BLaER1 treated with 17β-estradiol and CSF1 and Interleukin-3, amounts not matched to agents 10 nM and 100 nM (cell line): ENCODE measurements at regions not wholly inside any gene's neighbourhood (a gene's known extent, or its start where the extent isn't known, plus 50 kb on each side); places are given as distances from the start of the nearest gene placed in this dataset.

Experiments
- H3K27ac ChIP-seq, 11 experiments: shearing (Covaris generic); formaldehyde crosslinking; 2 replicates each; pipeline ENCODE4 v1.8.1; 2022
- H3K27me3 ChIP-seq, 11 experiments: shearing (Covaris generic); formaldehyde crosslinking; 2 replicates each; pipeline ENCODE4 v1.8.1; 2022
- H3K36me3 ChIP-seq, 11 experiments: shearing (Covaris generic); formaldehyde crosslinking; 2 replicates each; pipeline ENCODE4 v1.8.1; 2022
- H3K4me1 ChIP-seq, 10 experiments: shearing (Covaris generic); formaldehyde crosslinking; 2 replicates each; pipeline ENCODE4 v1.8.1; 2022
- H3K4me2 ChIP-seq, 11 experiments: shearing (Covaris generic); formaldehyde crosslinking; 2 replicates each; pipeline ENCODE4 v1.8.1; 2022
- H3K4me3 ChIP-seq, 10 experiments: shearing (Covaris generic); formaldehyde crosslinking; 2 replicates each; pipeline ENCODE4 v1.8.1; 2022
- H3K9ac ChIP-seq, 11 experiments: shearing (Covaris generic); formaldehyde crosslinking; 2 replicates each; pipeline ENCODE4 v1.8.1; 2022
- H3K9me3 ChIP-seq, 11 experiments: shearing (Covaris generic); formaldehyde crosslinking; replicated peaks in 1 of 11; 2 replicates each; pipeline ENCODE4 v1.8.1; 2022
- H4K20me1 ChIP-seq, 11 experiments: shearing (Covaris generic); formaldehyde crosslinking; 2 replicates each; pipeline ENCODE4 v1.8.1; 2022
- Cebpa-rat ChIP-seq, 11 experiments: shearing (Covaris generic); IDR thresholded peaks; 2 replicates each; pipeline ENCODE4 v1.8.1; 2022

DNA sequence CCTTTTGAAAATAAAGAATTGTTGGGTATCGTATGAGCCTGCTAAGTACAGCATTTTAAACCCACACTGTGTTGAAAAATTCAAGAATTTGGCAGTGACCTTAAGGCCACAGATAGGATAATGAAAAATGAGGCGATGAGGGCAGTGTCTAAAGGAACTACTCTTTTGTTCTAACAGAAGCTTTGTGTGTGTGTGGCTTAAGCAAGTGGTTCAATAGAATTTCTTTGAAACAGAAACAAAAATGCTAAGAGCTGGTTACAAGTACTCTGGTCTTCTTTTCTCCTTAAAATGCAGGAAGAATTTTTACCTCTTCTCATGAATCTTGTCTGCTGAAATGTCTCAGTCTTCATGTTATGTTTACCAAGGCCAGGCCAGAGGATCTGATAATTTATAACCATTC is 279.5 kb downstream of the ZNF536 start:
- Histone ChIP-seq H4K20me1 (no peaks in the 10 kb centered on the region), H3K4me1 (no peaks in the 10 kb centered on the region), H3K4me3 (no peak overlapping the region), H3K27me3 (no peaks in the 10 kb centered on the region), H3K9me3 (no peaks in the 10 kb centered on the region), H3K36me3 (no peaks in the 10 kb centered on the region), H3K4me2 (no peak overlapping the region), H3K9ac (peak overlapping the region in 1 of 11 experiments; percentile 27; a peak in 1 of 22 replicates), H3K27ac (no peak overlapping the region)
- TF ChIP-seq Cebpa-rat (IDR thresholded peaks at IDR 0.05), result no peak

- H3K4me2 ChIP-seq, result no peak overlapping the region
- no peak overlapping the region for H3K27ac ChIP-seq
- no peaks in the 10 kb centered on the region for H3K9me3 ChIP-seq
- no peak for TF ChIP-seq Cebpa-rat (IDR thresholded peaks at IDR 0.05)
- no peak overlapping the region for H3K4me3 ChIP-seq
- H3K4me1 ChIP-seq, result no peaks in the 10 kb centered on the region
- H3K27me3 ChIP-seq, result no peaks in the 10 kb centered on the region
- H4K20me1 ChIP-seq, result no peaks in the 10 kb centered on the region
- H3K9ac ChIP-seq, result no peak overlapping the region
- no peaks in the 10 kb centered on the region for H3K36me3 ChIP-seq
These were observed 278.9 kb downstream of the ZNF536 start for GRCh38 chr19:30651066-30651465.

DNA sequence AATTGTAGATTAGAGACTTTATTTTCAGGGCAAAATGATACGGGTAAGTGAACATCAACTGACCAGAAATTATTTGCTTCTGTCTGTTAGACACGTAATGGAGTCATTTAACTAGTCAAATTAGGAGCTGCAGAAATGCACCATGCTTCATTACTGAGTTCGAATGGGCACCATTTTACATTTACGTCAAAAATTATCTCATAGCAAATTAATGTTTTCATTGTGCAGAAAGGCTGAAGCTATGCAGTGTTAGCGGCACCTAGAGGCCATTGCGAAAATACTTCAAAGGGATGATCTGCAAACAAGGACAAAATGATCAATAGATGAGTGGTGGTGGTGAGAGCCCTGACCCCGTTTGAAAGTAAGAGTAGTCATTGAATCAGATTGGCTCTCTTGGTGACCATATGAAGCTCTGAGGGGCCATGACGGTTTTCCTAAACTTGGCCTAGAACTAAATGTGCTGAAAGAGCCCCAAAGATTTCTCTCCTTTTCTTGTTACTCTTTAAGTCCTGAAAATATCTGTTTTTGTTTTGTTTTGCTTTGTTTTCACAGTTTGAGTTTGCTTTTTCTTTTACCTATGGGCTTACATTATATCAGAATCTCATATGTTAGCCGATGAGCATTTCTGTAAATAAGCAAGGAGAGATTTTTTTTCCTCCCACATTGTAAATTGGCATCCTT is 277.9 kb downstream of the ZNF536 start:
- no peaks in the 10 kb centered on the region for H3K9me3 ChIP-seq
- no peaks in the 10 kb centered on the region for H3K27me3 ChIP-seq
- no peak overlapping the region for H3K4me2 ChIP-seq
- no peak for TF ChIP-seq Cebpa-rat (IDR thresholded peaks at IDR 0.05)
- H3K27ac ChIP-seq, result no peak overlapping the region
- H4K20me1 ChIP-seq, result no peaks in the 10 kb centered on the region
- no peaks in the 10 kb centered on the region for H3K36me3 ChIP-seq
- no peaks in the 10 kb centered on the region for H3K4me1 ChIP-seq
- H3K9ac ChIP-seq, result no peak overlapping the region
- no peak overlapping the region for H3K4me3 ChIP-seq

DNA sequence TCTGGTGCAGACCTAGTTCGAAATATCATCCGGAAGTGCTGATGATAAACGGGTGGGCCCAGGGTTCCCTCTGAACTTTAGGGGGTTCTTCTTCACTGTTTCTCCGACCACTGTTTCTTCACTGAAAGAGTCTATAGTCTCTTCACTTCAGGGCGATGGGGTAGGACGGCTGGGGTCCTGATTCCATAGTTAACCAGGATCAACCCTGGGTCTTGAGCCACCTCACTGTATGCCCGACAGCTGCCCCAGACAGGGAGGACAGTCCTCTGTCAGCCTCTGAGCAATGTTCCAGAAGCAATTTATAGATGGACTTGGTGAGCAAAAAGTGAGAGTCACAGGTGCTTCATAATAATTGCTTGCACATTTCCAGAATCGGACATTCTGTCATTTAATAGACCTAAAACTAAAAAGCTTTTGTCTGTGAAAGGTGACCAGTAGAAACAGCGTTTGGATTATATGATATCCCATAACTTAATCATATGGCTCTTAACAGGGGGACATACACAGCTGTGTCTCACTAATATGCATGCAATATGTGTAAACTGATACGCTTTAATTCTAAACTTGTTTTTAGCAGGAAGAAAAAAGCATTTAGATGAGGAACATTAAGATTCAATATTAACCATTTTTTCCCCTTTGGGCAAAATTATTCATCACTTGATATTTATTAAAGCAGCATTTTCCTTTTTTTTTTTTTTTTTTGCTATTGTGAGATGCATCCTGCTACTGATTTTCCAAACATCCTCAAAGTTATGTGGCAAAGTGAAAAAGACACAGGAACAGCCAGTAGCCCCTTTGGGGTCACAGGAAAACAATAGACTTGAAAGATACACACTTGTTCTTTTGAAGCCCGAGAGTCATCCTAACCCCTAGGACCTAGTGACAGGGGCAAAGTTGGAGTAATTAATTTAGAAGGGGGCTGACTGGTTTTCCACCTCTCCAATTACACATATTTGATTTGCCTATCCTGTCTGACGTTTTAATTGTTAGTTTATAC is 277.0 kb downstream of the ZNF536 start:
- TF ChIP-seq Cebpa-rat (IDR thresholded peaks at IDR 0.05), result no peak
- Histone ChIP-seq H4K20me1 (no peaks in the 10 kb centered on the region), H3K36me3 (no peaks in the 10 kb centered on the region), H3K4me1 (no peaks in the 10 kb centered on the region), H3K9ac (no peak overlapping the region), H3K4me3 (no peak overlapping the region), H3K27me3 (no peaks in the 10 kb centered on the region), H3K4me2 (no peak overlapping the region), H3K27ac (no peak overlapping the region), H3K9me3 (no peaks in the 10 kb centered on the region)

GRCh38 chr19:30647891-30648720 is 275.9 kb downstream of the ZNF536 start:
- Histone ChIP-seq H3K27me3 (no peaks in the 10 kb centered on the region), H4K20me1 (no peaks in the 10 kb centered on the region), H3K4me3 (no peak overlapping the region), H3K4me2 (no peak overlapping the region), H3K36me3 (no peaks in the 10 kb centered on the region), H3K4me1 (no peaks in the 10 kb centered on the region), H3K9ac (no peak overlapping the region), H3K9me3 (no peaks in the 10 kb centered on the region), H3K27ac (no peak overlapping the region)
- no peak for TF ChIP-seq Cebpa-rat (IDR thresholded peaks at IDR 0.05)

- H3K9ac ChIP-seq, result no peak overlapping the region
- H3K36me3 ChIP-seq, result no peaks in the 10 kb centered on the region
- no peaks in the 10 kb centered on the region for H4K20me1 ChIP-seq
- TF ChIP-seq Cebpa-rat (IDR thresholded peaks at IDR 0.05), result no peak
- H3K4me2 ChIP-seq, result no peak overlapping the region
- no peaks in the 10 kb centered on the region for H3K9me3 ChIP-seq
- no peaks in the 10 kb centered on the region for H3K4me1 ChIP-seq
- H3K27ac ChIP-seq, result no peak overlapping the region
- H3K4me3 ChIP-seq, result no peak overlapping the region
- H3K27me3 ChIP-seq, result no peaks in the 10 kb centered on the region
These were observed 274.6 kb downstream of the ZNF536 start for GRCh38 chr19:30646806-30647205.

- Histone ChIP-seq H3K4me2 (no peak overlapping the region), H3K27ac (no peak overlapping the region), H3K9me3 (no peaks in the 10 kb centered on the region), H3K27me3 (no peaks in the 10 kb centered on the region), H4K20me1 (no peaks in the 10 kb centered on the region), H3K36me3 (no peaks in the 10 kb centered on the region), H3K9ac (no peak overlapping the region), H3K4me1 (no peaks in the 10 kb centered on the region), H3K4me3 (no peak overlapping the region)
- no peak for TF ChIP-seq Cebpa-rat (IDR thresholded peaks at IDR 0.05)
These were observed 273.9 kb downstream of the ZNF536 start for GRCh38 chr19:30645946-30646577.

- Histone ChIP-seq H3K4me2 (no peak overlapping the region), H3K4me1 (no peaks in the 10 kb centered on the region), H3K9me3 (peaks cover 7 to 22% (median 14%) of the 10 kb centered on the region in 11 experiments; a peak in 16 of 22 replicates), H3K27me3 (no peaks in the 10 kb centered on the region), H3K36me3 (no peaks in the 10 kb centered on the region), H3K4me3 (no peak overlapping the region), H3K9ac (no peak overlapping the region), H4K20me1 (no peaks in the 10 kb centered on the region), H3K27ac (no peak overlapping the region)
- TF ChIP-seq Cebpa-rat (IDR thresholded peaks at IDR 0.05), result no peak
These were observed 268.2 kb downstream of the ZNF536 start for GRCh38 chr19:30640252-30640965.
